ENCODE measurements at regions not wholly inside any gene's neighbourhood (a gene's known extent, or its start where the extent isn't known, plus 50 kb on each side); places are given as distances from the start of the nearest gene placed in this dataset.

GRCh38 chr2:193566276-193566675 lies 1371.5 kb upstream of the TMEFF2 start:
- Histone ChIP-seq H3K36me3 (no peaks in the 10 kb centered on the region), H3K4me3 (no peak overlapping the region), H3K27ac (no peak overlapping the region), H3K4me1 (ENCODE audit: low read depth) (no peaks in the 10 kb centered on the region), H3K27me3 (no peaks in the 10 kb centered on the region), H3K9me3 (ENCODE audit: low read depth) (no peaks in the 10 kb centered on the region)
- no peak for DNase-seq (ENCODE audit: low read depth in 1 of 2, low spot score in 1 of 2)
- no peak for TF ChIP-seq CTCF (IDR thresholded peaks at IDR 0.05; ENCODE audit: low read depth, low read length)

DNA sequence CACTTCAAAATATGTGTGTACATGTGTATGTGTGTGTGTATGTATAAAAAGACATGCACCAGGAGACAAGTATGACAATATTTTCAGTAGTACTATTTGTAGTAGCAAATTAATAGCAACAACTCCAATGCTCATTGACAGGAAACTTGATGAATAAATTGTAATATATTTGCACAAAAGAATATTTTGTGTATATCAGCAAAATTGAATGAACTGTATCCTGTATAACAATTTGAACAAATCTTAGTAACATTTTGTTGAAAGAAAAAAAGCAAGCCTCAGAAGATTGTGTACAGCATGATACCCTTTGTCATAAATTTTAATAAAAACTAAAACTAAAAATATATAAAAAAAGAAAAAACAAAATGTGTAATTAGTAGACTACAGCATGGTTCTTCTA lies 1367.3 kb upstream of the TMEFF2 start:
- TF ChIP-seq CTCF (IDR thresholded peaks at IDR 0.05; ENCODE audit: low read depth, low read length), result no peak
- H3K4me3 ChIP-seq, result no peak overlapping the region
- H3K36me3 ChIP-seq, result no peaks in the 10 kb centered on the region
- no peaks in the 10 kb centered on the region for H3K27me3 ChIP-seq
- no peak for DNase-seq (ENCODE audit: low read depth in 1 of 2, low spot score in 1 of 2)
- H3K9me3 ChIP-seq (ENCODE audit: low read depth), result no peaks in the 10 kb centered on the region
- no peaks in the 10 kb centered on the region for H3K4me1 ChIP-seq (ENCODE audit: low read depth)
- H3K27ac ChIP-seq, result no peak overlapping the region

DNA sequence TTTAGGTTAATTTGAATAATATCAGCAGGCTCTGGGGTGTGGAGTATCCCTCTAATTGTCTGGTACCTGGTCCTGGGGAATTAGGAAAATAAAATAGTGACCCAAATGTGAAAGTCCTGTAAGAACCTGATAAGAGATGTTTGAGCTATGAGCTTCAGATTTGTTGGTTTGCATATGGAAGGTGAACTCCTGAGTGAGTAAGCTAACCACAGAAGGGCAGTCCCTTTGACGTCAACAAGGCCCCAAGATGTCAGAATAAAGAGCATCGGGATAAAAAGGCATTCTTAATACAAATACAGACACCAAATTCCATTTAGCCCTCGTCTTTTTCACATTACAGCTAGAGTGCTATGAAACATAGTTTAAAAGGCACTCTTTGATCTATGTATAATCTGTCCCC lies 1366.3 kb upstream of the TMEFF2 start:
- Histone ChIP-seq H3K4me3 (no peak overlapping the region), H3K27ac (no peak overlapping the region), H3K27me3 (no peaks in the 10 kb centered on the region), H3K9me3 (ENCODE audit: low read depth) (no peaks in the 10 kb centered on the region), H3K36me3 (no peaks in the 10 kb centered on the region), H3K4me1 (ENCODE audit: low read depth) (no peaks in the 10 kb centered on the region)
- no peak for TF ChIP-seq CTCF (IDR thresholded peaks at IDR 0.05; ENCODE audit: low read depth, low read length)
- no peak for DNase-seq (ENCODE audit: low read depth in 1 of 2, low spot score in 1 of 2)

DNA sequence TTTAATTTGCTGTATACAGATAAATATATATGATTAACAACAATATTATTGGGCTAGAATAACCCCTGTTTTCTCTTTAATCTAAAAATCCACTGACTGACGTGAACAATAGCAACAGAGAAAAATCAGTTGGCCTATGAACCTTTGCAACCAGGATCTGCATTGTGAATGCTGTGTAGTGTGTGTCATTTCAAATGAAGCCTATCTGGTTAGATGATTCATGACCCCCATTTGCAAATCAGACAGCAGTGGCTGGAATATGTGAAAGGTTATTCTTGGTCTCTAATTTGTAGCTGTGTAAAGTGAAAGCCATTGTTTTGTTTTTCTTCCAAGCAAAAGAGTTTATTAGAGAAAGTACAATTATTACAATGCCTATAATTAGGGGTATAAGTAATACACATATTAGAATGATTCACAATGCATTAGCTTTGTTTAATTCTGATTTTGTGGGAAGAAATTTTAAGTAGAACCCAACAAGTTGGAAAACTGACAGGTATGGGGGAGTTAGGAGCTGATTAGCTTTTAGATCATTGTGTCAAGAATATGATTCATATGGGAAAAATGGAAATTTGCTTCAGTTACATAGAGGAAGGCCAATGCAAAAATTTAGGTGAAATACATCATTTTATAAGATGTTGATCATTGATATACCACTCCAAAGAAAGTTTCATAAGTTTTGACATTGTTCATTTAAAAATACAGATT lies 1362.2 kb upstream of the TMEFF2 start:
- peak in 1 of 2 donors; percentile 10 for DNase-seq (ENCODE audit: low read depth in 1 of 2, low spot score in 1 of 2)
- TF ChIP-seq CTCF (IDR thresholded peaks at IDR 0.05; ENCODE audit: low read depth, low read length), result no peak
- no peaks in the 10 kb centered on the region for H3K4me1 ChIP-seq (ENCODE audit: low read depth)
- H3K27me3 ChIP-seq, result no peaks in the 10 kb centered on the region
- no peak overlapping the region for H3K27ac ChIP-seq
- no peaks in the 10 kb centered on the region for H3K9me3 ChIP-seq (ENCODE audit: low read depth)
- H3K4me3 ChIP-seq, result no peak overlapping the region
- no peaks in the 10 kb centered on the region for H3K36me3 ChIP-seq

DNA sequence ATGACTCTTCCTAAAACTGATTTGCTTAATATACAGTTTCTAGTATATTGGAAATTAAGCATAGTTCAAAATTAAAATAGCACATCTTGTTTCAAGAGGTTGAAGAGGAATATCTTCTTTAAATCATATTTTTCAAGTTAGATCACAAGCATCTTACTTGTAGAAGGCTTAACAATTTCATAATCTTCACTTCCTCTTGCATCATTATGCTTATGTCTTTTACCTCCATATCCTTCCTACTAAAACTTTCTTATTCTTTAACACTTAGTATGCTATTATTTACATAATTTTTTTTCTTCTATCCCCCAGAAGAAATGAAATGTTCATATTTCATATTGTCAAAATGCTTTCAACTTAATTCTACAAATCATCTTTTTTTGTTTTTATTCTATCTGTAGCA lies 1354.9 kb upstream of the TMEFF2 start:
- no peaks in the 10 kb centered on the region for H3K36me3 ChIP-seq
- no peak for TF ChIP-seq CTCF (IDR thresholded peaks at IDR 0.05; ENCODE audit: low read depth, low read length)

More for the DNA sequence above, 1354.9 kb upstream of the TMEFF2 start:
- DNase-seq (ENCODE audit: low read depth in 1 of 2, low spot score in 1 of 2), result peak in 1 of 2 donors; percentile 8
- Histone ChIP-seq H3K27me3 (no peaks in the 10 kb centered on the region), H3K4me3 (no peak overlapping the region), H3K9me3 (ENCODE audit: low read depth) (no peaks in the 10 kb centered on the region), H3K27ac (no peak overlapping the region), H3K4me1 (ENCODE audit: low read depth) (no peaks in the 10 kb centered on the region)
